T-cell (primary cell): ENCODE measurements at regions not wholly inside any gene's neighbourhood (a gene's known extent, or its start where the extent isn't known, plus 50 kb on each side); places are given as distances from the start of the nearest gene placed in this dataset.

ENCODE experiments used
- ATAC-seq, 4 experiments: fragments of 200-7000 bp in 3 of 4; fragments of 150-1000 bp in 1 of 4; cut with Tn5 transposase; replicated peaks in 1 of 4; 1 replicate in 3 of 4; 2 replicates in 1 of 4; pipeline ENCODE4 v1.10.0; 2021; ENCODE audit warnings: moderate library complexity in 3 of 4, mild to moderate bottlenecking in 2 of 4, moderate number of reproducible peaks in 1 of 4
- CTCF ChIA-PET, 2 donors: fragments of 300-600 bp; sonication (Branson Sonifier 250); formaldehyde crosslinking; loops; one replicate each; lab custom pipeline; 2022; ENCODE audit warnings: antibody characterized with exemption in 2 of 2; lab: Charles Lee
- POLR2A ChIA-PET, 2 donors: fragments of 300-600 bp; sonication (Branson Sonifier 250); formaldehyde crosslinking; loops; one replicate each; lab custom pipeline; 2022; ENCODE audit warnings: antibody characterized with exemption in 2 of 2; lab: Charles Lee
- DNase-seq, 35 experiments: peaks; one replicate each; pipeline versions ENCODE4 v3.0.0 to v3.0.0-alpha.2; 2013 to 2023
- H3K27ac ChIP-seq: one replicate; pipeline ENCODE4 v1.5.1; 2013; ENCODE audit warnings: low read length
- H3K27me3 ChIP-seq, 2 experiments: replicated peaks in 1 of 2; 1 replicate in 1 of 2; 2 replicates in 1 of 2; pipeline versions ENCODE4 v1.6.1 to v1.7.0; 2013; ENCODE audit warnings: low read length in 1 of 2, mixed read lengths in 1 of 2; ENCODE audit not compliant: control insufficient read depth in 2 of 2, insufficient read depth in 2 of 2; ENCODE audit errors: extremely low read depth in 1 of 2
- H3K36me3 ChIP-seq, 2 donors: 1 replicate in 1 of 2; 2 replicates in 1 of 2; pipeline versions ENCODE4 v1.6.1 to v1.7.0; 2013; ENCODE audit warnings: low read length in 1 of 2; ENCODE audit not compliant: control insufficient read depth in 2 of 2, insufficient read depth in 1 of 2; ENCODE audit errors: extremely low read depth in 1 of 2
- H3K4me1 ChIP-seq, 2 experiments: 1 replicate in 1 of 2; 2 replicates in 1 of 2; pipeline versions ENCODE4 v1.6.1 to v1.7.0; 2013; ENCODE audit warnings: low read length in 2 of 2, mixed read lengths in 1 of 2; ENCODE audit not compliant: insufficient read depth in 2 of 2, control insufficient read depth in 1 of 2; ENCODE audit errors: extremely low read depth in 1 of 2
- H3K4me3 ChIP-seq, 2 donors: 1 replicate in 1 of 2; 2 replicates in 1 of 2; pipeline versions ENCODE4 v1.5.1 to v1.7.0; 2013; ENCODE audit warnings: mild to moderate bottlenecking in 2 of 2, low read length in 1 of 2, moderate library complexity in 1 of 2; ENCODE audit not compliant: control insufficient read depth in 1 of 2; ENCODE audit errors: extremely low read depth in 1 of 2
- H3K9me3 ChIP-seq: 2 replicates; pipeline ENCODE4 v1.7.0; 2013
- H3K27ac Mint-ChIP-seq, 2 donors: one replicate each; pipeline ENCODE4 v1.8.0; 2020 to 2021; ENCODE audit warnings: mild to moderate bottlenecking in 2 of 2, mixed read lengths in 2 of 2
- H3K27me3 Mint-ChIP-seq, 2 donors: one replicate each; pipeline ENCODE4 v1.8.0; 2021 to 2022; ENCODE audit warnings: mixed read lengths in 2 of 2
- H3K36me3 Mint-ChIP-seq: one replicate; pipeline ENCODE4 v1.8.0; 2021; ENCODE audit warnings: mixed read lengths
- H3K4me1 Mint-ChIP-seq, 3 donors: one replicate each; pipeline ENCODE4 v1.8.0; 2020 to 2022; ENCODE audit warnings: mixed read lengths in 3 of 3, mild to moderate bottlenecking in 1 of 3
- H3K4me3 Mint-ChIP-seq, 3 donors: one replicate each; pipeline ENCODE4 v1.8.0; 2020 to 2022; ENCODE audit warnings: mild to moderate bottlenecking in 3 of 3, mixed read lengths in 3 of 3, moderate library complexity in 3 of 3
- H3K9me3 Mint-ChIP-seq, 3 donors: one replicate each; pipeline ENCODE4 v1.8.0; 2020 to 2022; ENCODE audit warnings: mixed read lengths in 3 of 3
- WGBS: methylation state at CpG from one replicate; pipeline ENCODE4 v1.1.5; 2013; ENCODE audit warnings: missing lambda C conversion rate; ENCODE audit not compliant: insufficient coverage; 5-methylcytosine and 5-hydroxymethylcytosine counted together

DNA sequence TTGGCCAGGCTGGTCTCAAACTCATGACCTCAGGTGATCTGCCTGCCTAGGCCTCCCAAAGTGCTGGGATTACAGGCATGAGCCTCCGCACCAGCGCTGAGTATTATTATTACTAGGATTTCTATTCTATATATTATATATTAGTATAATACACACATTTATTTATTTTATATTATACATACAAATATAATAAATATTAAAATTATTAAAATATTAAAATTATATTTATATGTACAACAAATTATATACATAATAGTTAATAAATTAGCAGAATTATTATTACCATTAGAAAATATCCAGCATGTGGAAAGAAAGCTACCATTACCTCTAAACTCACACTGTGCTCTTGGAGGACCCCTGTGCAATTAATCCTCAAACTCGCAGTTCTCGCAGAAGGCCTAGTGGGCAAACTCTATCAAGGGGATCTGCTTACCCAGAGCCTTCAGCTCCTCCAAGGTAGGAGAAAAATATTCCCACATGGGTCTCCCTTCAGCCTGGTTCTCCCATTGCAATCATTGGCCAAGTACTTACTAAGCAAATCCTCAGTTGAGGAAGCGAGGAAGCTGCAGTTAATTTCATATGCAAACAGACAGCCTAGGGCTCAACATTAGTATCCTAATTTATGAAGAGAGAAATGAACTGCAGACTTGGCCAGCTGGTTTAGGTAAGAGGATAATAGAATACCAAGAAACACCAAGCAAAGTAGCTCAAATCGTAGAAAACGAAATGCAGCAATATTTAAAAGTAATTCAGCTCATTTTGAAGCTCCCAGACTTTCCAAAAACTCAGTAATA, 241.4 kb upstream of the IRX5 start:
- no peak for ATAC-seq
- POLR2A ChIA-PET, result interaction anchor here in 1 of 2 donors (0.5 kb wide), 1 partner anchor 1454 kb away, joined by 3 read pairs; no protein-coding TSS in a partner anchor
- no peaks in the 10 kb centered on the region for H3K4me1 Mint-ChIP-seq

DNA sequence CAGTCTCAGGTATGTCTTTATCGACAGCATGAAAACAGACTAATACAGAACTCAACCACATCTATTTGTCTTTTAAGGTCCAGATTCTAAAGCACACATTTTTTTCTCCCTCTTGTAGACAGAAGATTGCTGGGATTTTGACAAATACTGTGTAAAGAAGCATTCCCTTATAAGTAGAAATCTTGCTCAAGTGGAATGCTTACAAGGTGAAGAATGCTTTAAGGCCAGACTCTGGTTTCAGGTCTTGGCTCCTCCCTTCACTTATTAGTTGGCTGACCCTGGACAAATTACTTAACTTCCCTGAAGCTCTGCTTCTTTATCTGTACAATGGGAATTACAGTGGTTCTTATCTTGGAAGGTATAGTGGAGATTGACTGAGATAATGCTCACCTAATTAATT, 242.3 kb upstream of the IRX5 start:
- POLR2A ChIA-PET, result no interaction called here
- ATAC-seq (no peak), DNase-seq (no peak)
- peaks cover 2 to 11% of the 10 kb centered on the region in 2 donors for H3K27me3 Mint-ChIP-seq
- H3K4me3 Mint-ChIP-seq, result no peak overlapping the region
- H3K27ac ChIP-seq, result no peak overlapping the region
- H3K9me3 Mint-ChIP-seq, result peaks cover 0 to 8% (median 0%) of the 10 kb centered on the region in 3 donors
- H3K4me3 ChIP-seq, result no peak overlapping the region
- H3K4me1 Mint-ChIP-seq, result no peaks in the 10 kb centered on the region
- no peaks in the 10 kb centered on the region for H3K9me3 ChIP-seq
- no peak overlapping the region for H3K27ac Mint-ChIP-seq
- no peaks in the 10 kb centered on the region for H3K36me3 Mint-ChIP-seq
- CTCF ChIA-PET, result no interaction called here
- H3K27me3 ChIP-seq, result peaks cover 2 to 3% of the 10 kb centered on the region in 2 experiments
- no peaks in the 10 kb centered on the region for H3K4me1 ChIP-seq
- WGBS, result 100% methylated on average over 1 of the region's 1 CpG
- no peaks in the 10 kb centered on the region for H3K36me3 ChIP-seq

More for the DNA sequence above, 241.4 kb upstream of the IRX5 start:
- Mint-ChIP-seq H3K9me3 (peaks cover 0 to 5% (median 0%) of the 10 kb centered on the region in 3 donors), H3K4me3 (no peak overlapping the region), H3K27me3 (peaks cover 2 to 11% of the 10 kb centered on the region in 2 donors), H3K27ac (no peak overlapping the region), H3K36me3 (no peaks in the 10 kb centered on the region)
- no peak overlapping the region for H3K4me3 ChIP-seq
- no peaks in the 10 kb centered on the region for H3K4me1 ChIP-seq
- no peaks in the 10 kb centered on the region for H3K36me3 ChIP-seq
- no peaks in the 10 kb centered on the region for H3K9me3 ChIP-seq
- 89% methylated on average over 2 of the region's 7 CpGs for WGBS
- no peak overlapping the region for H3K27ac ChIP-seq
- no peak for DNase-seq
- CTCF ChIA-PET, result no interaction called here
- peaks cover 2 to 3% of the 10 kb centered on the region in 2 experiments for H3K27me3 ChIP-seq

DNA sequence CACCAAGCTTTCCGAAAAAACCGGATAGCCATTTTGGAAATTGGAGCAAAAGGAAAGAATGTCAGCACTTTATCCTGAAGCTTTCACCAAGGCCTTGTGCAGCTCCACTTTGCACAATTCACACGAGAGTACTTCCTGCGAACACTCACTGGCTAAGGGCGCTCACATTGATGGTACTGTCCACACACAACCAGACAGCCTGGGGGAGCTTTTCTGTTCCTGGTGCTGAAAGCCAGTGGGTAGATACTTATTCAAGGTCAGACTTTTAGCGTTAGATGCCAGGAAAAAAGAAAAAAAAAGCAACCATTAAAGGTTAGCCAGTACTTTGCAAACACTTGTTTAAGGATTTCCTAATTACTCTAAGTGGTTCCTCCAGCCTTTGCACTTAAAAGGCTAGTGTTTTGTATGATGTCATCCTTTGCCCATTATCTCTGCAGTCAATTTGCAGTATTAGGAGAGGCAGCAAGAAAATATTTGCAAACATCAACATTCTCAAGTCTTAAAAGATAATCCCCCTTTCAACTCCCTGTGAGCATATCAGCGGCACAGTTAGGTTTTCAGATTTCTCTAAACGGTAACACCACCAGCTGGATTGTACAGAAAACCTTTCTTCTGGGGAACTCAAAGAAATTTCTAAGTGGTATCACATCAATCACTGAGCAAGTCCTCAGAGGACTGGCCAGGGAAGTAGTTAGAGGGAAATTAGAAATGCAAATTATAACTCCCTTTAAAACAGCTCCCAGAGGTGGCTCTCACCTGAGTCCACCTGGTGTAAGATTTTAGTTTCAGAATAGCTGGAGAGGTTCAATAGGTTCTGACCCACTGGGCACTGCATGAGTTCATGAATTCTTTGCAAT, 243.4 kb upstream of the IRX5 start:
- peaks cover 0 to 8% (median 0%) of the 10 kb centered on the region in 3 donors for H3K9me3 Mint-ChIP-seq
- WGBS, result no CpG with 5 or more reads among the region's 8 CpGs
- peaks cover 2 to 8% of the 10 kb centered on the region in 2 donors for H3K27me3 Mint-ChIP-seq
- DNase-seq, result no peak
- POLR2A ChIA-PET, result no interaction called here
- no peak overlapping the region for H3K27ac ChIP-seq
- H3K4me3 ChIP-seq, result no peak overlapping the region
- H3K4me1 ChIP-seq, result no peaks in the 10 kb centered on the region
- H3K27ac Mint-ChIP-seq, result no peak overlapping the region
- H3K27me3 ChIP-seq, result peaks cover 0 to 2% of the 10 kb centered on the region in 2 experiments
- no peaks in the 10 kb centered on the region for H3K36me3 Mint-ChIP-seq
- no peaks in the 10 kb centered on the region for H3K36me3 ChIP-seq
- ATAC-seq, result no peak
- no peaks in the 10 kb centered on the region for H3K4me1 Mint-ChIP-seq
- no peaks in the 10 kb centered on the region for H3K9me3 ChIP-seq
- no peak overlapping the region for H3K4me3 Mint-ChIP-seq
- CTCF ChIA-PET, result no interaction called here

DNA sequence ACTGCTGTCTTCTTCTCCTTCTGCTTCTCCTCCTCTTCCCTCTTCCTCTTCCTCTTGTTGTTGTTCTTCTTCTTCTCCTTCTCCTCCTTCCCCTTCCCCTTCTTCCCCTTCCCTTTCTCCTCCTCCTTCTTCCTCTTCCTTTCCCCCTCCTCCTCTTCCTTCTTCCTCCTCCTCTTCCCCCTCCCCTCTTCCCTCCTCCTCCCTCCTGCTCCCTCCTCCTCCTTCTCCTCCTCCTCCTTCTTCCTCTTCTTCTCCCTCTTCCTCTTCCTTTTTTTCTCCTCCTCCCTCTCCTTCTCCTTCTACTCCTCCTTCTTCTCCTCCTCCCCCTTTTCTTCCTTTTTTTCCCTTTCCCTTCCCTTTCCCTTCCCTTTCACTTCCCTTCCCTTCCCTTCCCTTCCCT, 245.0 kb upstream of the IRX5 start:
- Histone ChIP-seq H3K36me3 (no peaks in the 10 kb centered on the region), H3K27me3 (peaks cover 0 to 2% of the 10 kb centered on the region in 2 experiments), H3K27ac (no peak overlapping the region), H3K9me3 (no peaks in the 10 kb centered on the region), H3K4me3 (no peak overlapping the region), H3K4me1 (no peaks in the 10 kb centered on the region)
- POLR2A ChIA-PET, result no interaction called here
- no peaks in the 10 kb centered on the region for H3K36me3 Mint-ChIP-seq
- H3K27me3 Mint-ChIP-seq, result peaks cover 2 to 8% of the 10 kb centered on the region in 2 donors
- no peaks in the 10 kb centered on the region for H3K4me1 Mint-ChIP-seq
- no peak for ATAC-seq
- no peak overlapping the region for H3K27ac Mint-ChIP-seq
- no peak overlapping the region for H3K4me3 Mint-ChIP-seq
- CTCF ChIA-PET, result no interaction called here
- no peak for DNase-seq
- H3K9me3 Mint-ChIP-seq, result peaks cover 0 to 8% (median 0%) of the 10 kb centered on the region in 3 donors

DNA sequence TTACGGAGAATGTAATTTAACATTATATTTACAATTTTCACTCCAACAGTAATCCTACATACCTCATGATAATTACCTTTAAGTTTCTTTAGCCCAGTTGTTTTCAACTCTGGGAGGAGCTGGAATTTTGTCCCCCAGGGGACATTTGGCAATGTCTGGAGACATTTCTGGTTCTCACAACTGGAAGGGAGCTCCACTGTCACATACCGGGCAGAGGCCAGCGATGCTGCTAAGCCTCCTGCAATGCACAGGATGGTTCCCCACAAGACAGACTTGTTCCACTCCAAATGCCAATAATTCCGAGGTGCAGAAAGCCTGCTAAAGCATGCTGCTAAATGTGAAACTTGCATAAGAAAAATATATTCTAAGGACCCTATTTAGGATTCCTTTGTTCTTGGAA, 251.1 kb upstream of the IRX5 start:
- no peak overlapping the region for H3K27ac ChIP-seq
- no peak for ATAC-seq
- Mint-ChIP-seq H3K27ac (no peak overlapping the region), H3K4me3 (no peak overlapping the region), H3K9me3 (peaks cover 0 to 3% (median 0%) of the 10 kb centered on the region in 3 donors), H3K27me3 (no peaks in the 10 kb centered on the region), H3K36me3 (no peaks in the 10 kb centered on the region), H3K4me1 (no peaks in the 10 kb centered on the region)
- H3K9me3 ChIP-seq, result no peaks in the 10 kb centered on the region
- POLR2A ChIA-PET, result no interaction called here
- H3K36me3 ChIP-seq, result no peaks in the 10 kb centered on the region
- peaks cover 0 to 2% of the 10 kb centered on the region in 2 experiments for H3K27me3 ChIP-seq
- H3K4me3 ChIP-seq, result no peak overlapping the region
- no CpG with 5 or more reads among the region's 4 CpGs for WGBS
- H3K4me1 ChIP-seq, result no peaks in the 10 kb centered on the region
- CTCF ChIA-PET, result no interaction called here
- no peak for DNase-seq

DNA sequence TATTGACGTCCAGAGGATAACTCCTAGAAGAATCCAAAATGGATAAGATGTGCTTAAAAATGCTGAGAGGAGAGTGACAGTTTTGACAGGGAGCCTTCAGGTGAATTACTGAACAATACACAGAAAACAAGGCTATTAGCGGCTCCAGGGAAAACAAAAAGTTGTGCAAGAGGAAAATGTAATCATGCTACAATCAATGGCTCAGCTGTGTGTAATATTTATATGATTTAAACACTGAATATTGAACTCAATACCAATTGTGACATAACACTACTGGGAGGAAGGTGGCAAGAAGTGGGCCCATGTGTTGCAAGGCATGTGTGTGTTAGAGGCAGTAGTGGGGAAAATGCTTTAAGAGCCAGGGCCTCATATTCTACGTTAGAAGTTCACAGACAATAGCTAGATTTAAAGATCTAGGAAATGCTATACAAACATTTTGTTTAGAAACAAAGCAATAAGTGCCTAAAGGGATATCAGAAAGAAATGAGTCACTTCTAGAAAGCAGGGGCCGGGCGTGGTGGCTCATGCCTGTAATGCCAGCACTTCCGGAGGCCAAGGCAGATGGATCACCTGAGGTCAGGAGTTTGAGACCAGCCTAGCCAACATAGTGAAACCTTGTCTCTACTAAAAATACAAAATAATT, 253.2 kb upstream of the IRX5 start:
- no peak for ATAC-seq
- no peaks in the 10 kb centered on the region for H3K9me3 ChIP-seq
- DNase-seq, result no peak
- 60% methylated on average over 1 of the region's 6 CpGs for WGBS
- H3K4me3 ChIP-seq, result no peak overlapping the region
- no peaks in the 10 kb centered on the region for H3K9me3 Mint-ChIP-seq
- no peak overlapping the region for H3K27ac ChIP-seq
- no peaks in the 10 kb centered on the region for H3K36me3 Mint-ChIP-seq
- H3K27me3 ChIP-seq, result no peaks in the 10 kb centered on the region
- H3K27ac Mint-ChIP-seq, result no peak overlapping the region
- ChIA-PET CTCF (no interaction called here), POLR2A (no interaction called here)
- no peaks in the 10 kb centered on the region for H3K4me1 Mint-ChIP-seq
- H3K4me3 Mint-ChIP-seq, result no peak overlapping the region
- no peaks in the 10 kb centered on the region for H3K27me3 Mint-ChIP-seq
- no peaks in the 10 kb centered on the region for H3K4me1 ChIP-seq
- no peaks in the 10 kb centered on the region for H3K36me3 ChIP-seq
